ENCODE measurements at regions not wholly inside any gene's neighbourhood (a gene's known extent, or its start where the extent isn't known, plus 50 kb on each side); places are given as distances from the start of the nearest gene placed in this dataset.

- intact Hi-C loops (cut with micrococcal nuclease) = no loop called here
Measured at GRCh38 chr1:14182856-14183255, 415.6 kb upstream of the KAZN start.

- intact Hi-C loops (cut with micrococcal nuclease) = no loop called here
Measured at GRCh38 chr1:14183329-14183728, 415.2 kb upstream of the KAZN start.

DNA sequence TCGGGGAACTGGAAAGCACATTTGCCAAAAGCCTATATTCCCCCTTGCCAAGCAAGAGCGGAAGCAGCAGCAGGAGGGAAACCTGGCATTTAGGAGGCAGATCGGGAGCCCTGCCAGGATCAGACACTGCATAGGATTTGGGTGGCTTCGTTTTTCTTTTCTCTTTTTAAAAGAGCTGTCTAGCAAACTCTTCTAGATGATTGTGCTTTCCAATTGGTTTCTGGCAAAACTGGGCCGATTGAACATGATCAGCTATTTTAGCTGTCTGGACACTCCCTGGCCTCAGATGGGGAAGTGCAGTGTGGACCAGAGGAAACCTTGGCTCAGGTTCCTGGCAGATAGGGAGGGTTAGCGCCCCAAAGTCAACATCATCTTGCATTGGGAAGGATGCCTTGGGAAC lies 414.0 kb upstream of the KAZN start:
- intact Hi-C loops (cut with micrococcal nuclease) = no loop called here

DNA sequence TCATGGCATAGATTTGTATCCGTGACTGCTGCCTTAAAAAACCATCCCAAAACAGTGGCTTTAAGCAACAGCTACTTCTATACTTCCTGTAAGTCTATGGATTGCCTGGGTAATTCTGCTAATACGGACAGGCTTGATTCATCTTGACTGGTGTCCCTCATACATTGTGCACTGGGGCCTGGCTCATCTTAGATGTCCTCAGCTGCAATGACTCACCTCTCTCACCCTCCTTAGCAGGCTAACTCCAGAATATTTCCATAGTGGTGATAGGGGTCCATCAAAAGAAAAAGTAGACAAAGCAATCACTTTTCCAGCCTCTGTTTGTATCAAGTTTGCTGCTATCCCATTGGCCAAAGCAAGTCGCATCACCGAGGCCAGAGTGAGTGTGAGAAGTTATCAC lies 409.1 kb upstream of the KAZN start:
- intact Hi-C loops (cut with micrococcal nuclease) = no loop called here

- intact Hi-C loops (cut with micrococcal nuclease) = no loop called here
Measured at GRCh38 chr1:14190508-14190907, 408.0 kb upstream of the KAZN start.

DNA sequence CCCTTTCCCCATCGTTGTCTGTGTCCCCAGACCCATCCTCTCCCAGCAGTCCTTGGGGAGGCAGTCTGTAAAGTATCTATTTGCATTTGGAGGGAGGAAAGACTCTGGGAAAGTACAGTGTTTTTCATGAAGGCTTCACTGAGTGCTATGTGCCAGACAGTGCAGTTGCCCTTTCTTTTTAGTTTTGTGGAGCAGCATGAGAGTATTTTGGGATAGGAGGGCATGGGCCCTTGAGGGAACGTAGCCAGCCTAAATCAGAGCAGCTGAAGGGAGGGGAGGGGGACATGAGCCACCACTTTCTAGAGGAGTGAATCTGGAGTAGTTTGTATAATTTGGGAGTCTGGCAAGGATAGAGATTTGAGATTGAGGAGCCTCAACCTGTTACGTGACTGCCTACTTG lies 404.0 kb upstream of the KAZN start:
- intact Hi-C loops (cut with micrococcal nuclease) = no loop called here

DNA sequence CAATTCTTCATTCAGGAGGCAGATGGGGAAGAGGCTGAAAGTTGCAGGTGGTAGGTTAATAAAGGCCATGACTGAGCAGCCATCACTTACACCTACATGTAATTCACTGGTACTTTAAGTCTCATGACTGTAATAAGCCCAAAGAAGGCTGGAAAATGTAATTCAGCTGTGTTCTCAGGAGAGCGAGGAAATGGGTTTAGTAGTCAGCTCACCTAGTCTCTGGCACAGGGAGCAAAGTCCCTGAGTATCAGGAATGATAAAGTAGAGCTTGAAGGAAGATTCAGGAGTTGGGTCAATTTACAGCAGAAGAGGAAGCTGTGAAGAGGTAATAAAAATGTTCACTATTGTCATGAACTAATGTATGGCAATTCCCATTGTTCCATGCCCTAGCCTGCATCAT lies 393.4 kb upstream of the KAZN start:
- intact Hi-C loops (cut with micrococcal nuclease) = no loop called here

- intact Hi-C loops (cut with micrococcal nuclease) = no loop called here
Measured at GRCh38 chr1:14215151-14215550, 383.3 kb upstream of the KAZN start.

DNA sequence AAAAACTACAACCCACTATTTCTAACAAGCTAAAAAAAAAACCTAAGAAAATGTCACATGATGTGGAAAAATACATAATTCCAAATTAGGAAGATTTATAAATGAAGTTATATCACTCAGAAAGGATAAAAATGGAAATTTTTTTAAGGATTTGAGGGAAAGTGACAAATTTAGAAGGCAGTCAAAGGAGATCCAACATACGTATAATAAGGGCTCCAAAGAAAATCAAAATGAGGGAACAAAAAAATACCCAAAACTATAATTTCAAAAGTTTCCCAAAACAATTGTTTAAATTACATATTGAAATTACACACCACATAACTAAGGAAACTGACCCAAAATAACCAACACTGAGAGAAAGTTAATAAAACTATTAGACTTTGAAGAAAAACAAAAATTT lies 381.1 kb upstream of the KAZN start:
- intact Hi-C loops (cut with micrococcal nuclease) = no loop called here

GRCh38 chr1:14220324-14220723 lies 378.2 kb upstream of the KAZN start:
- intact Hi-C loops (cut with micrococcal nuclease) = no loop called here

GRCh38 chr1:14220811-14221210 lies 377.7 kb upstream of the KAZN start:
- intact Hi-C loops (cut with micrococcal nuclease) = no loop called here

GRCh38 chr1:14222086-14222485 lies 376.4 kb upstream of the KAZN start:
- intact Hi-C loops (cut with micrococcal nuclease) = no loop called here

- intact Hi-C loops (cut with micrococcal nuclease) = no loop called here
Measured at GRCh38 chr1:14228677-14229076, 369.8 kb upstream of the KAZN start.

- intact Hi-C loops (cut with micrococcal nuclease) = no loop called here
Measured at GRCh38 chr1:14233510-14233909, 365.0 kb upstream of the KAZN start.

GRCh38 chr1:14236097-14236496 lies 362.4 kb upstream of the KAZN start:
- intact Hi-C loops (cut with micrococcal nuclease) = no loop called here

DNA sequence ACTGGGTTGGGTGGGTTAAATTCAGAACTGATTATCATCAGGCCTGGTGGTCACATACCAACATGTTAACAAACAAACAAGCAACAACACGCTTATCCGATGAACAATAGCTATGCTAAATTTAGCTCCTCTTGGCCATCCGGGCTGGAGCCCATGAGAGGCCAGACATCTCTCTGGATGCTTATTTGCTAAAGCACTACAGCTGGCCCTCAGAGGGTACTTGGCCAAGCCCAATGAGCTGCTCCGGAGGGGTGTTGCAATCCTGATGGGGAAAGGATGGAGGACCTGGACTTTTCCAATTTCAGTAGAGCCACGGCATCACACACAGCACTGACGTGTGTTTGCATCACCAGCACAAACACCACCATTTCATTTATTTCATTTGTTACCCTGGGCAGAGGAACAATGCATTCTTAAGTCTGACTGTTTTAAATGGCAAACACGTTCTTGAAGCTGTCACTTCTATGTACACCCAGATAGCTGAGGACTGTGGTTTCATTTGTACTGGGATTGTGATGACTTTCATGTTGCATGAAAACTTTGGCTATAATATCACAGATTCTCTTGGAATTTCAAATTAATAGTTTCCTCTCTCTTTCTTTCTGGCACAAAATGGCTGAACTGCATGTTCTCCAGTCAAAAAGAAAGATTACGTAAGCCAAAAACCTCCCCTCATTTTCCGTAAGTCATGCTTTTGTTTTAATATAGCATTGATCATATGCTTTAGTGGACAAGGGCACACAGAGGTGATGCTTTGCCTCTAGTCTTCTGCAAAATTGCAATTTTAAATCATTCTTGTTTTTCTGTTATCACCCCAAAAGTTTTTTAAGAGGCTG lies 359.8 kb upstream of the KAZN start:
- intact Hi-C loops (cut with micrococcal nuclease) = no loop called here

DNA sequence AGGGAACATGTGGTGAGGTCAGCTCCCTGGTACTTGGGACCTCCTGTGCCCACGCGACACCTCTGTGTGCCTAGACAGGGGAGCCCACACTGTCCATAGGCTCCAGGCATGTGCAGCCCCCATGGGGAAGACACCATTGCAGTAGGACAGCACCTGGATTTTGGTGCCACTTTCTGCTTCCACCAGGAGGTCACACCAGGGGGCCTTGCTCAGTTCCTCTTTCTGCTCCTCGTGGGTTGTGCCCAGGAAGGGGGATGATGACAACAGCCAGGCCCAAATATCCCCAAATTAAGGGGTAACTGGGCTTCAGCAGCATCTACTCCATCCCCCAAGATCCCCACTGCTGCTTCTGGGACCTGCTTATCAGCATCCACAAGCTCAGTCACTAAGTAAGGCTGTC lies 358.2 kb upstream of the KAZN start:
- intact Hi-C loops (cut with micrococcal nuclease) = no loop called here

GRCh38 chr1:14242123-14242522 lies 356.4 kb upstream of the KAZN start:
- intact Hi-C loops (cut with micrococcal nuclease) = no loop called here

GRCh38 chr1:14242870-14243269 lies 355.6 kb upstream of the KAZN start:
- intact Hi-C loops (cut with micrococcal nuclease) = no loop called here

- intact Hi-C loops (cut with micrococcal nuclease) = no loop called here
Measured at GRCh38 chr1:14245954-14246353, 352.5 kb upstream of the KAZN start.

- intact Hi-C loops (cut with micrococcal nuclease) = no loop called here
Measured at GRCh38 chr1:14246471-14246870, 352.0 kb upstream of the KAZN start.

DNA sequence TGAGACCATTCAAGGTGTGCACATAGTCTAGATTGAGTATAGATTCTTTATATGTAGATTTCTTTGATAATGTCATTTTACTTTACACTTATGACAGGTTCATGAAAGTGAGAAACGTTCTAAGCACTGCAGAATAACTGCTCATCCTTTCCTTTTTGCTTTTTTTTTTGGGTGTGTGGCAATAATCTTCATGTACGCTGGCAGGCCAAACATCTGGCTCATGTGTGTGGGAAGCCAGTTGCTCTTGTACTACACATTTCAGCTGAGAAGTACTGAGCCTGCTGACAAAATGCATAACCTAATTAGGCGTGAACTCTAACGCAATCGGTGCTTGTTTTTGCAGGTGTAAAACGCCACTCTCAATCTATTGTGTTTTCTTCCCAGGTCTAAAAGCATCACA lies 350.8 kb upstream of the KAZN start:
- intact Hi-C loops (cut with micrococcal nuclease) = no loop called here

- intact Hi-C loops (cut with micrococcal nuclease) = no loop called here
Measured at GRCh38 chr1:14251871-14252270, 346.6 kb upstream of the KAZN start.

- intact Hi-C loops (cut with micrococcal nuclease) = no loop called here
Measured at GRCh38 chr1:14253676-14254075, 344.8 kb upstream of the KAZN start.

Data from T-helper 2 cell treated with Interferon-gamma antibody and Interleukin-4, amounts not matched to agents 100 ng/mL and 5 ng/mL, for 36 hours (primary cell).